ENCODE measurements at regions not wholly inside any gene's neighbourhood (a gene's known extent, or its start where the extent isn't known, plus 50 kb on each side); places are given as distances from the start of the nearest gene placed in this dataset.

GRCh38 chr6:163974322-163974721 is 559.8 kb downstream of the QKI start:
- CTCF ChIA-PET, result interaction anchor here (1.2 kb wide), 1 partner anchor 20 kb away, joined by 3 read pairs; no protein-coding TSS in a partner anchor
- no peak for TF ChIP-seq CTCF (IDR thresholded peaks at IDR 0.05; ENCODE audit: control extremely low read depth, extremely low read depth, low read depth, missing control alignments)

GRCh38 chr6:163971841-163972838 is 557.6 kb downstream of the QKI start:
- no peak for TF ChIP-seq CTCF (IDR thresholded peaks at IDR 0.05; ENCODE audit: control extremely low read depth, extremely low read depth, low read depth, missing control alignments)
- ChIA-PET CTCF (no interaction called here), POLR2A (no interaction called here)
- no peak for DNase-seq (ENCODE audit: extremely low spot score)

More at GRCh38 chr6:163974322-163974721, 559.8 kb downstream of the QKI start:
- DNase-seq (ENCODE audit: extremely low spot score), result no peak
- POLR2A ChIA-PET, result no interaction called here

- CTCF ChIA-PET, result interaction anchor here (1.1 kb wide), 1 partner anchor 10 kb away, joined by 3 read pairs; no protein-coding TSS in a partner anchor
- no peak for TF ChIP-seq CTCF (IDR thresholded peaks at IDR 0.05; ENCODE audit: control extremely low read depth, extremely low read depth, low read depth, missing control alignments)
- POLR2A ChIA-PET, result no interaction called here
- DNase-seq (ENCODE audit: extremely low spot score), result no peak
These were observed 556.5 kb downstream of the QKI start for GRCh38 chr6:163970846-163971564.

GRCh38 chr6:163965426-163966348 is 551.2 kb downstream of the QKI start:
- CTCF ChIA-PET, result no interaction called here
- POLR2A ChIA-PET, result no interaction called here
- no peak for DNase-seq (ENCODE audit: extremely low spot score)
- no peak for TF ChIP-seq CTCF (IDR thresholded peaks at IDR 0.05; ENCODE audit: control extremely low read depth, extremely low read depth, low read depth, missing control alignments)

GRCh38 chr6:163964789-163965188 is 550.3 kb downstream of the QKI start:
- no peak for TF ChIP-seq CTCF (IDR thresholded peaks at IDR 0.05; ENCODE audit: control extremely low read depth, extremely low read depth, low read depth, missing control alignments)

More at GRCh38 chr6:163964789-163965188, 550.3 kb downstream of the QKI start:
- ChIA-PET POLR2A (no interaction called here), CTCF (no interaction called here)
- no peak for DNase-seq (ENCODE audit: extremely low spot score)

All from GM10248 (cell line).